GM21825 (cell line): ENCODE measurements at regions not wholly inside any gene's neighbourhood (a gene's known extent, or its start where the extent isn't known, plus 50 kb on each side); places are given as distances from the start of the nearest gene placed in this dataset.
"Not testable (repeated sequence)": the region's sequence is repeated elsewhere in the genome, so short reads cannot be mapped to it uniquely, and the experiment has no call there.

ENCODE experiments used
- ATAC-seq: cut with Tn5 transposase; IDR thresholded peaks from one replicate; pipeline ENCODE4 v1.9.1; 2021; ENCODE audit warnings: mild to moderate bottlenecking, moderate library complexity; ENCODE audit not compliant: unreplicated experiment

GRCh38 chr20:22842793-22843192 lies 192.3 kb upstream of the SSTR4 start:
- no peak for ATAC-seq

GRCh38 chr20:22844959-22845358 lies 190.2 kb upstream of the SSTR4 start:
- no peak for ATAC-seq

- ATAC-seq, result no peak
Measured at GRCh38 chr20:22846863-22847262, 188.2 kb upstream of the SSTR4 start.

DNA sequence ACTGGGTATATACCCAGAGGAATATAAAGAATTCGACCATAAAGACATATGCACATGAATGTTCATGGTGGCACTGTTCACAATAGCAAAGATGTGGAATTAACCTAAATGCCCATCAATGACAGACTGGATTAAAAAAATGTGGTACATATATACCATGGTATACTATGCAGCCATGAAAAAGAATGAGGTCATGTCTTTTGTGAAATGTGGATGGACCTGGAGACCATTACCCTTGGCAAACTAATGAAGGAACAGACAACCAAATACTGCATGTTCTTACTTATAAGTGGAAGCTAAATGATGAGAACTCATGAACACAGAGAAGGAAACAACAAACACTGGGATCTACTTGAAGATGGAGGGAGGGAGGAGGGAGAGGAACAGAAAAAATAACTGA lies 186.7 kb upstream of the SSTR4 start:
- no peak for ATAC-seq

- ATAC-seq, result not testable (repeated sequence)
Measured at GRCh38 chr20:22851679-22852346, 183.3 kb upstream of the SSTR4 start.

DNA sequence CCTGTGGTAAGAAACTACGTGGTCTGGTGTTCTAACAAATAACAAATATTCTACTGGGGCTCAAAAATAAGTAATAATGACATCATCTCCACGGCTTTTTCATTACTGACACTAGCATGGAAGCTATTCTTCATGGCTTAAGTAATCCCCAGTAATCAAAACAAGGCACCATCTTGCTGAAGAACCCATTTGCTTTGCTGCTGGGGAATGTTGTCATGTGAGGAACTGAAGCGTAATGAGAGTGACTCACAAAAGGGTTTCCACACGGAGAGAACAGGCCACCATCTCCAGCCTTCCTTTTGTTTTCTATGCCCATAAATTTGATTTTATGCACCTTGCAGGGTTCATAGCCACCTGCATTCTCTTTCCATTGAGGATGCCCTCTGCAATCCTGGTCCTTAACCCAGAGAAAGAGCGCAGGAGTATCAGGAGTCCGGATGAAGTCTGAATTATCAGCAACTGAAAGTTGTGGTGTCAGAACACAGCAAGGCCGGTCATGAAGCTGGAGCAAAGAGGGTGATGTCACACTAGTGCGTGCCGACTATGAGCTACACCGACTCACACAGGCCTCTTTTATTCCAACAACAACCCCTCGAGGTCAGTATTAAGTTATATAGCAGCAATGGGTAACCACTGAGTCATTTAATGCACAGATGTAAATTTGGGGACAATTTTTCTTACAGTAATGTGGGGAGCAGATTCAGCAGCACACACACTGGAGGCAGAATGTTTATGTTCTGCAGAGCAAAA lies 173.7 kb upstream of the SSTR4 start:
- no peak for ATAC-seq

DNA sequence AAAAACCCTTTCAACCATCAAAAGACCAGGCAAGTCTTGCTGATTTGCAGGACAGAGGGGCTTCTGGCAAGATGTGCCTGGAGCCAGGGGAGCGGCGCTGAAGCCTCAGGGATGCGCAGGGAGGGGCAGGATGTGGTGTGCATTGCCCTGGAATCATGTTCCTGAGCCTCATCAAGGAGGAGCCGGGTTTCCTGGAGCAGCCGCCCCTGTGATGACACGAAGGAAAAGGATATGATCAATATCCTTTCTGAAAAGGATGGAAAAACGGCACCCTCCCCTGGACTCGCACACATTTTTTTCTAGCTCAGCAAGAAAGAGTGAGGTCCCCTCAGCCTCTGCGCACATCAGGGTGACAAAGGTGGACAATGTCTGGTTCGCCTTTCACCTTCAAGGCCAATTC lies 173.1 kb upstream of the SSTR4 start:
- no peak for ATAC-seq

DNA sequence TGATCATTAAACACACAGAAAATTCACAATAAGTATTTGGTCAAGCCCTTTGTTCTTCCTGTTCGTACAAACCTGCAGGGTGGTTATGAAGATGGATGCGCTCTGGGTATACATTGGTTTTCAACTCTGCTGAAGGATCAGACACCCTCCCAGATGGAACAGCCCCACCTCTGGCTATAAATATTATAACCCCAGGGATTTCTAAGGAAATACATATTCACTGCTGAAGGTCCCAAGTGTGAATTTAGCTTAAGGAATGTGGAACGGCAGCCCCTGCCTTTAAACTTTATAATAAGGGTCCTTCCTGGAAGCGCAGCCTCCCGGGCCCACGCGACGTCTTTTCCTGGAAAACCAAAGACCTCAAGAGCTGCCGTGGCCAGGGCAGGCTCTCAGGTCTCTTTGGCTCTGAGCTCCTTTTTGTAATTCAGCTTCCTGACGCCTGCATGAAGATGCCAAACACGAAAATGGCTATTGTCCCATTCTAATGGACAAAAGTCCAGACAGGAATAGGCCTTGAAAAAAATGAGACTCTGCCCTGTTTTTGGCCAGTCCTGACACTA lies 172.4 kb upstream of the SSTR4 start:
- no peak for ATAC-seq

- ATAC-seq, result no peak
Measured at GRCh38 chr20:22863826-22864225, 171.3 kb upstream of the SSTR4 start.

- ATAC-seq, result no peak
Measured at GRCh38 chr20:22866812-22867341, 168.2 kb upstream of the SSTR4 start.

GRCh38 chr20:22878166-22878565 lies 156.9 kb upstream of the SSTR4 start:
- no peak for ATAC-seq

GRCh38 chr20:22880277-22880676 lies 154.8 kb upstream of the SSTR4 start:
- ATAC-seq, result no peak

GRCh38 chr20:22887796-22888195 lies 147.3 kb upstream of the SSTR4 start:
- no peak for ATAC-seq

DNA sequence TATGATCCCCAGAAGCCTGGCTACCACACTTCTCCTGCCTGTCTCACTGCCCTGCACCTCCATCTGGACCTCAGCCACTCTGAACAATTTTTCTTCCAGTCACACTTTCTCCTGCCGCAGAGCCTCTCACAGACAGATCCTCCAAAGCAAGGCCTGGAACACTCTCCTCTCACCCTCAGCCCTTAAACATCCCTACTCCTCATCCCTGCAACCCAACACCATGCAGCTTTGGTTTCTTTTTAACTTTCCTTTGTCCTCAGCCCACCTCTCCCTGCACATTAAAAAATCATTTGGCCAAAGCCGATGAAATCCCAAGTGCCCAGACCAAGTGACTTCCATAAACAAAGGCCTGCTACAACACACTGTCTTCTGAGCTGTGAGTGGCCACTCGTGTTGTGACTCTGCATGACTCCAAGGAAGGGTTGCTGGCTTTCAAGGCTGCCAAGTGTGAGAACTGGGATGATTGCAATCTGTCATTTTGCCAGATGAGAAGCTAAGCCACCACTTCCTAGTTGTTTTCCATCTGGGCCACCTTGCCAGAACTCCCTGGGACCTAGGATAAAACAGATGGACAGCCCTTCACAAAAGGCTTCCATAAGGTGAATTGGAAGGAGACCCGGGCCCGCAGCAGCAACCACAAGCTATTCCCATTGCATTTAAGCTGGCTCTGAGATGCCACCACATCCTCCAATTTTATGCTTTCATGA lies 144.4 kb upstream of the SSTR4 start:
- ATAC-seq, result no peak

DNA sequence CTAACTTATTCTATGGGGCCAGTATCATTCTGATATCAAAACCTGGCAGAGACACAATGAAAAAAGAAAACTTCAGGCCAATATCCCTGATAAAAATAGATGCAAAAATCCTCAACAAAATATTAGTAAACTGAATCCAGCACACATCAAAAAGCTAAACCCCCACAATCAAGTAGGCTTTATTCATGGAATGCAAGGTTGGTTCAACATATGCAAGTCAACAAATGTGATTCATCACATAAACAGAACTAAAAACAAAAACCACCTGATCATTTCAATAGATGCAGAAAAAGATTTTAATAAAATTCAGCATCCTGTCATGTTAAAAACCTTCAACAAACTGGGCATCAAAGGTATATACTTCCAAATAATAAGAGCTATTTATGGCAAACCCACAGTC lies 133.9 kb upstream of the SSTR4 start:
- no peak for ATAC-seq

- no peak for ATAC-seq
Measured at GRCh38 chr20:22901921-22902320, 133.2 kb upstream of the SSTR4 start.

DNA sequence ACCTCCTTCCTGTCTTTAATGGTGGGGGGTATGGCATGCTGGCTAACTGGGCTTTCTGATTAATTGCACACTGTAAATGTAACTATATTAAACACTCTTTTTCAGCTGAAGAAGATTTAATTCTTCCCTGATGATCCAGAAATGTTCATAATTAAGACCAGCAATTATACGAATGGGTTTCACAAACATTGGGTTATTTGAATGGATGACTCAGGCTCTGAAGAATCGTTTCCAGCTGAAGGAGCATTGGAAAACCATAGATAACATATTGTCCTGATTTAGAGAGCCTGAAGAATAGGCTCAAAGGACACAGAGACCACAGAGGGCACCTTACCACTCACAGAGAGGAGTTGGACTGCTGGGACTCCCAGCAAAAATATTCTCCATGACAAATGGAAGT lies 130.7 kb upstream of the SSTR4 start:
- no peak for ATAC-seq

GRCh38 chr20:22904905-22905304 lies 130.2 kb upstream of the SSTR4 start:
- no peak for ATAC-seq

DNA sequence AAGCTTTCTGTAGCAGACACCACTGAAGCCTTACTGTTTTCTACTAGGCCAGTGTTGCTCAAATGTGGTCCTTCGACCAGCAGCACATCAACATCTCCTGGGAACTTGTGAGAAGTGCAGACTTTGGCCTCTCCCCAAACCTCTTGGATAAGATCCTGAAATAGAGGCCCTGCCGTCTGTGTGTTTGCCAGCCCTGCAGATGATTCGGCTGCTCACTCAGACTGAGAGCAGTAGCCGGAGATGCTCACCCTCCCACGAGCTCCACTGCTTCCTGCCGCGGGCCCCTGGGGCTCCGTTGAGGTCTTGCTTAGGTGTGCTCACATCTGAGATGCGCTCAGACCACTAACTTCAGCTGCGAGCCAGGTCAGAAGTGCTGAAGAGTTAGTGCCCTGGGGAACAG lies 129.5 kb upstream of the SSTR4 start:
- no peak for ATAC-seq

DNA sequence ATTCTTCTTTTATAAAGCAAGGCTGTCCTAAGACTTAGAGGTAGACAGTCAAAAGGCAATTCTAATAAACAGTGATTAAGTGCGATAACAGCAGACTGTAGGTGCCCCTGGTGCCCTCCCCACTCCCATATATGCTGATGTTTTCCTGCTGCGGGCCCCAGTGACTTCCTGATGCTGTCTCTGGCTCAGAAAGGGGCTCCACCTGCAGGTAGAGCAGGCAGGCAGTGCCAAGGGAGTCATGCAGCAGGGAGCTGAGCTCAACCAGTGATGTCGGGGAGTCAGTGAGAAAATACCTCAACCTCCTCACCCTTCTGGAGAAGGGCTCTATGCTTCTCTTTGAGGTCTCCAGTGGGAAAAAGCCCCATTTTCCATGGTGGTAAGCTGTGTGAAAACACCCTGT lies 126.7 kb upstream of the SSTR4 start:
- ATAC-seq, result no peak

DNA sequence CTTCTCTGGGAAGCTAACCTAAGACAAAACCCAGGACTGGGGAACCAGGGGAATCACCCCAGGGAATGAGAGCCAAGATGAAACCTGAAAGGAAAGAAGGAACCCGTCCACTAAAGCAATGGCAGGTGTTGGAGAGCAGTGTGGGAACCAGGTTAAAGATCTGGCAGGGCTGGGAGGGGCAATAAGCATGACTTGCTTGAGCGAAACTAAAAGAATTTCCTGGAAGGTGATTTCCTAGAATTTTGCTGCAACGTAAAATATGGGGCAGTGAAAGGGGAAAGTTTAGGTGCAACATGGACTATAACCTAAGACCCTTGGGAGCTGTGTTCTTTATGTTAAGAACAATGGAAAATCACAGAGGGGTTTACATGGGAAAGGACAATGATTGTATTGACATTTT lies 126.2 kb upstream of the SSTR4 start:
- ATAC-seq, result no peak

DNA sequence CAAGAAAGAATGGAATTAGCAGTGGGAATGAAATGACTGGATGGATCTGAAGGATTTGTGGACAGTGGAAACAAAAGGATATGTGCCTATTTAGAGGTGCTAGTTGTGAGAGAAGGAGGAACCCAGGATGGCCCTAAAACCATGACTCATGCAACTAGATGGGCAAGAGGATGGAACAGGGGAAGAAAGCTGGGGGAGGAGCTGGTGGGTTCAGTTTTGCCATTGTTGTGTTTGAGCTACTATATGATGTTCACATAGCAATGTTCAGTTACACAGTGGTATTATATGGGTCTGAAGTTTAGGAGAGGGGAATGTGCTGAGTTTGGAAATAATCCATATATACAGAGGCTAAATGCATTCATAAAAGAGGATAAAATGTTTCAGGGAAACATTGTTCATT lies 125.7 kb upstream of the SSTR4 start:
- no peak for ATAC-seq
